Upper lobe of left lung (tissue), 6 donors: ENCODE measurements at regions not wholly inside any gene's neighbourhood (a gene's known extent, or its start where the extent isn't known, plus 50 kb on each side); places are given as distances from the start of the nearest gene placed in this dataset.

Experiments
- ATAC-seq, 2 donors: fragments of 200-7000 bp; cut with Tn5 transposase; one replicate each; pipeline ENCODE4 v1.9.1; 2022; ENCODE audit warnings: mild to moderate bottlenecking in 2 of 2, moderate library complexity in 2 of 2; ENCODE audit not compliant: low FRiP score in 2 of 2
- DNase-seq, 2 donors: peaks; one replicate each; pipeline ENCODE4 v3.0.0-alpha.2; 2019 to 2020
- H3K27ac ChIP-seq, 4 donors: fragments of 200-600 bp; sonication (generic); one replicate each; pipeline ENCODE4 v1.5.1; 2016 to 2019
- H3K27me3 ChIP-seq, 4 donors: fragments of 200-600 bp; sonication (generic); one replicate each; pipeline ENCODE4 v1.5.1; 2017 to 2019
- H3K36me3 ChIP-seq, 4 donors: fragments of 200-600 bp; sonication (generic); one replicate each; pipeline ENCODE4 v1.5.1; 2016 to 2019
- H3K4me1 ChIP-seq, 4 donors: fragments of 200-600 bp; sonication (generic); one replicate each; pipeline ENCODE4 v1.5.1; 2018 to 2019
- H3K4me3 ChIP-seq, 4 donors: fragments of 200-600 bp; sonication (generic); one replicate each; pipeline ENCODE4 v1.5.1; 2017 to 2019; ENCODE audit warnings: mild to moderate bottlenecking in 2 of 4, moderate library complexity in 1 of 4
- H3K9me3 ChIP-seq, 4 donors: fragments of 200-600 bp; sonication (generic); one replicate each; pipeline ENCODE4 v1.5.1; 2018 to 2019
- EP300 ChIP-seq, 4 donors: sonication (generic); formaldehyde crosslinking; IDR thresholded peaks; one replicate each; pipeline ENCODE4 v1.5.1; 2017; ENCODE audit warnings: antibody characterized with exemption in 4 of 4, control low read depth in 2 of 4
- POLR2A ChIP-seq, 4 donors: fragments of 450-650 bp; IDR thresholded peaks; one replicate each; pipeline ENCODE4 v1.5.1; 2016 to 2017; ENCODE audit warnings: antibody characterized with exemption in 4 of 4, mild to moderate bottlenecking in 2 of 4
- POLR2AphosphoS5 ChIP-seq, 2 donors: sonication (generic); formaldehyde crosslinking; IDR thresholded peaks; one replicate each; pipeline ENCODE4 v1.5.1; 2017; ENCODE audit warnings: antibody characterized with exemption in 2 of 2
- WGBS, 2 donors: methylation state at CpG; one replicate each; pipeline ENCODE4 v1.1.5; 2017 to 2018; 5-methylcytosine and 5-hydroxymethylcytosine counted together
- TF ChIP-seq, protein P1 (sequence below), 6 experiments: fragments of 450-650 bp in 4 of 6; fragments of 200-600 bp in 2 of 6; sonication (generic) in 2 of 6; IDR thresholded peaks; one replicate each; pipeline ENCODE4 v1.5.1; 2016 to 2019; ENCODE audit warnings: antibody characterized with exemption in 6 of 6
- donor health status: DM: no; HTN: no; CAD: no; lungs with moderate emphysema.
- donor health status: DM: no; HTN: yes; CAD: no; lungs with severe emphysema.

DNA sequence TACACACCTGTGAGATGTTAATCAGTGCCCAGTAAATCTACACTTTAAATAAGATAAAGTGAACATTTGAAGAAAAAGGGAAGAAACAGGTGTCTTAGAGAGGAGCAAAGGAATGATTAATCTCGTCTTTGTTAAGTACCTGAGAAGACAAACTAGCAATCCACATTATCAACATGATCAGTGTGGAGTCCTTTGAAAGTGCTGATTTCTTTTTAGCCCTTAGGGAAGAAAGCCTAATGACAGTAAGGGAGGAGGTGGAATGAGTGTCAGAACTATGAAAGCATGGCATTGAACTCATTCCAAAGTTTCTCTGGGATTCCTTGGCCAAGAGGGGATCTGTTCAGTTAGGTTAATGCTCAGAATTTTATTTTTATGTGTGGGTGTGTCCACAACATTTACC is 1109.0 kb upstream of the ACO1 start:
- TF ChIP-seq POLR2AphosphoS5 (IDR thresholded peaks at IDR 0.05) = no peak
- TF ChIP-seq POLR2A (IDR thresholded peaks at IDR 0.05) = no peak
- TF ChIP-seq EP300 (IDR thresholded peaks at IDR 0.05) = no peak

DNA sequence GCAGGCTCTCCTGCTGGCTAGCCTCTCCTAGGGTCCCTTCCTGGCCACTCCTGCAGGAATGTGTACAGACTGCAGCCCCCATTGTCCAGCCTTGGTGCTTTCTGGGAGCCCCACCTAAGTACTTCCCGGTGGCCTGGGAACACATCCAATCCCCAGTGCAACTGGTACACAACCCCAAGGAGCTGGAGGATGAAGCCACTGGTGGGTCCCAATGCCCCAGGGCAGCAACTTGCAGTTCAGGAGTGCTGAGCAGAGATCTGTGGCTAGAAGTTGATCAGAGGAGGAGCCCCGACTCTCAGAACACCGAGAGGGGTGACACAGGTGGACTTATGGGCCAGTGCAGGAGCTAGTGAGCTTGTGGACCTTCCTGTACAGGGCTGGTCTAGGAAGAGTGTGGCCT is 1093.7 kb upstream of the ACO1 start:
- no peaks in the 10 kb centered on the region for H3K36me3 ChIP-seq
- no peaks in the 10 kb centered on the region for H3K27me3 ChIP-seq
- TF ChIP-seq EP300 (IDR thresholded peaks at IDR 0.05) (no peak), POLR2A (IDR thresholded peaks at IDR 0.05) (no peak), POLR2AphosphoS5 (IDR thresholded peaks at IDR 0.05) (no peak)
- TF ChIP-seq, protein P1, sequence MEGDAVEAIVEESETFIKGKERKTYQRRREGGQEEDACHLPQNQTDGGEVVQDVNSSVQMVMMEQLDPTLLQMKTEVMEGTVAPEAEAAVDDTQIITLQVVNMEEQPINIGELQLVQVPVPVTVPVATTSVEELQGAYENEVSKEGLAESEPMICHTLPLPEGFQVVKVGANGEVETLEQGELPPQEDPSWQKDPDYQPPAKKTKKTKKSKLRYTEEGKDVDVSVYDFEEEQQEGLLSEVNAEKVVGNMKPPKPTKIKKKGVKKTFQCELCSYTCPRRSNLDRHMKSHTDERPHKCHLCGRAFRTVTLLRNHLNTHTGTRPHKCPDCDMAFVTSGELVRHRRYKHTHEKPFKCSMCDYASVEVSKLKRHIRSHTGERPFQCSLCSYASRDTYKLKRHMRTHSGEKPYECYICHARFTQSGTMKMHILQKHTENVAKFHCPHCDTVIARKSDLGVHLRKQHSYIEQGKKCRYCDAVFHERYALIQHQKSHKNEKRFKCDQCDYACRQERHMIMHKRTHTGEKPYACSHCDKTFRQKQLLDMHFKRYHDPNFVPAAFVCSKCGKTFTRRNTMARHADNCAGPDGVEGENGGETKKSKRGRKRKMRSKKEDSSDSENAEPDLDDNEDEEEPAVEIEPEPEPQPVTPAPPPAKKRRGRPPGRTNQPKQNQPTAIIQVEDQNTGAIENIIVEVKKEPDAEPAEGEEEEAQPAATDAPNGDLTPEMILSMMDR (IDR thresholded peaks at IDR 0.05) = no peak
- 75 to 84% methylated on average over 3 of the region's 3 CpGs for WGBS, 2 donors
- peak in 1 of 2 donors; percentile 30 for ATAC-seq
- H3K9me3 ChIP-seq = no peaks in the 10 kb centered on the region
- H3K27ac ChIP-seq = no peak overlapping the region
- no peak for DNase-seq
- H3K4me3 ChIP-seq = no peak overlapping the region
- no peaks in the 10 kb centered on the region for H3K4me1 ChIP-seq

More for the DNA sequence above, 1109.0 kb upstream of the ACO1 start:
- H3K4me3 ChIP-seq = no peak overlapping the region
- no peaks in the 10 kb centered on the region for H3K9me3 ChIP-seq
- 72 to 73% methylated on average over 1 of the region's 1 CpG for WGBS, 2 donors
- no peak for DNase-seq
- no peak for ATAC-seq
- H3K36me3 ChIP-seq = no peaks in the 10 kb centered on the region
- H3K4me1 ChIP-seq = no peaks in the 10 kb centered on the region
- H3K27ac ChIP-seq = no peak overlapping the region
- H3K27me3 ChIP-seq = no peaks in the 10 kb centered on the region

DNA sequence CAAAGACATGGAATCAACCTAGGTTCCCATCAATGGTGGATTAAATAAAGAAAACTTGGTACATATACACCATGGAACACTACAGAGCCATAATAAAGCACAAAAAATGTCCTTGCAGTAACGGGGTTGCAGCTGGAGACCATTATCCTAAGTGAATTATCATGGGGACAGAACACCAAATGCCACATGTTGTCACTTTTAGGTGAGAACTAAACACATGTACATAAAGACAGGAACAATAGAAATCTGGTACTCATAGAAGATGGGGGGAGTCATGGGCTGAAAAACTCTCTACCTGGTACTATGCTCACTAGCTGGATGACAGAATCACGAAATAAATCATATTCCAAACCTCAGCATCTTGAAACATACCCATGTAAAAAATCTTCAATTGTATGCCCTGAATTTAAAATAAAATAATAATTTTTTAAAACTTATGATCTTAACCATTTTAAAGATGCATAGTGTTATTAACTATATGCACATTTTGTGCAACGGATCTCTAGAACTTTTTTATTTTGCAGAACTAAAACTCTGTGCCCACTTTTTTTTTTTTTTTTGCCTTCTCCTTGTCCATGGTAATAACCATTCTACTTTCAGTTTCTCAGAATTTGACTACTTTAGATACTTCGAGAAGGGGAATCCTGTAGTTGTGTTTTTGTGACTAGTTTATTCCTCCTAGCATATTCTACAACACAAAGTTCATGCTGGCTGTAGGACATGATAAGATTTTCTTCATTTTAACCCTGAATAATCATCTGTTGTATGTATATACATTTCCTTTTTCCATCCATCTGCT is 1081.6 kb upstream of the ACO1 start:
- H3K4me1 ChIP-seq = peaks cover 0 to 6% (median 0%) of the 10 kb centered on the region in 4 donors
- H3K9me3 ChIP-seq = no peaks in the 10 kb centered on the region
- H3K4me3 ChIP-seq = no peak overlapping the region
- TF ChIP-seq EP300 (IDR thresholded peaks at IDR 0.05) (no peak), POLR2AphosphoS5 (IDR thresholded peaks at IDR 0.05) (no peak), POLR2A (IDR thresholded peaks at IDR 0.05) (no peak)
- TF ChIP-seq, protein P1 (IDR thresholded peaks at IDR 0.05) = no peak
- DNase-seq (no peak), ATAC-seq (no peak)
- no peaks in the 10 kb centered on the region for H3K36me3 ChIP-seq
- 64 to 73% methylated on average over 4 of the region's 4 CpGs for WGBS, 2 donors
- no peak overlapping the region for H3K27ac ChIP-seq
- no peaks in the 10 kb centered on the region for H3K27me3 ChIP-seq

DNA sequence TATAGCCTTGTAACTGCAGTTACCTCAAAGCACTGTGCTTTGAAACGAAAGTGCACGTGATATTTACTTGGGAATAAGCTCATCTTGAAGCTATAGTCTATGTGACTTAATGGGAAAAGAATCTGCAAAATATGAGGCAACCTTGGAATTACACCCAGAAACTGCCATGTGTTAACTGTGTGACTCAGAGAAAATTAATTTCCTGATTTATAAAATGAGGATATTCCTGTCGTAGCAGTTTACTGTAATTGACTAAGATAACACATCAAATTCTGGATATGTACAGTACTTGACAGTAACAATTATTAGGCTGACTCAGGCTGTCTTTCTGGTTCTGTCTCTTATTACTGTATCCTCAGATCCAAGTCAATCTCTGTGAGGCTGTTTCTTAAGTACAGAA is 1079.9 kb upstream of the ACO1 start:
- H3K27ac ChIP-seq = no peak overlapping the region
- peak in 1 of 2 donors; percentile 59 for ATAC-seq

DNA sequence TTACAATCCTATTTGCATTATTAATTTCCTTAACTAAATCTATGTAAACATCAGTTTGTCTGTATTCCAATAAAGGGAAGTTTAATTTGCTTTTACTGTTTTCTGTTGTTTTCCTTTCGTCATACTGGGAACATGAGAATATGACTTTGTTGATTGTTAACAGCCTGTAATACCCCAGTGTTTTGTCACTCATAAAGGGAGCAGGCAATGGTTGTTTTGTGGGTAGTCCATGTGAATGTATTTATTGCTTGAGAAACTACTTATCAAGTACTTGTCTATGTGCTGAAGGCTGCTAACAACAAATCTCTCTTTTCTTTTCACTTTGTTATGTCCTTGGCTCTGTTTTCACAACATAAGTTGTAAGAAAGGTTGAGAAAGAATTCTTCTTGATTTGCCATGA is 1070.2 kb upstream of the ACO1 start:
- no peak overlapping the region for H3K4me3 ChIP-seq
- H3K9me3 ChIP-seq = no peaks in the 10 kb centered on the region
- no peaks in the 10 kb centered on the region for H3K36me3 ChIP-seq
- H3K27me3 ChIP-seq = no peaks in the 10 kb centered on the region
- 79 to 86% methylated on average over 1 of the region's 1 CpG for WGBS, 2 donors
- no peaks in the 10 kb centered on the region for H3K4me1 ChIP-seq
- H3K27ac ChIP-seq = no peak overlapping the region
- TF ChIP-seq, protein P1 (IDR thresholded peaks at IDR 0.05) = no peak
- TF ChIP-seq POLR2A (IDR thresholded peaks at IDR 0.05) = no peak
- TF ChIP-seq POLR2AphosphoS5 (IDR thresholded peaks at IDR 0.05) = no peak
- no peak for TF ChIP-seq EP300 (IDR thresholded peaks at IDR 0.05)
- no peak for DNase-seq
- ATAC-seq = no peak

More for the DNA sequence above, 1079.9 kb upstream of the ACO1 start:
- 33 to 41% methylated on average over 3 of the region's 3 CpGs for WGBS, 2 donors
- DNase-seq = no peak
- Histone ChIP-seq H3K4me1 (peaks cover 0 to 6% (median 0%) of the 10 kb centered on the region in 4 donors), H3K4me3 (no peak overlapping the region), H3K9me3 (no peaks in the 10 kb centered on the region), H3K36me3 (no peaks in the 10 kb centered on the region), H3K27me3 (no peaks in the 10 kb centered on the region)
- TF ChIP-seq POLR2A (IDR thresholded peaks at IDR 0.05) (no peak), POLR2AphosphoS5 (IDR thresholded peaks at IDR 0.05) (no peak), EP300 (IDR thresholded peaks at IDR 0.05) (no peak)
- TF ChIP-seq, protein P1 (IDR thresholded peaks at IDR 0.05) = no peak
